ENCODE measurements at regions not wholly inside any gene's neighbourhood (a gene's known extent, or its start where the extent isn't known, plus 50 kb on each side); places are given as distances from the start of the nearest gene placed in this dataset.

DNA sequence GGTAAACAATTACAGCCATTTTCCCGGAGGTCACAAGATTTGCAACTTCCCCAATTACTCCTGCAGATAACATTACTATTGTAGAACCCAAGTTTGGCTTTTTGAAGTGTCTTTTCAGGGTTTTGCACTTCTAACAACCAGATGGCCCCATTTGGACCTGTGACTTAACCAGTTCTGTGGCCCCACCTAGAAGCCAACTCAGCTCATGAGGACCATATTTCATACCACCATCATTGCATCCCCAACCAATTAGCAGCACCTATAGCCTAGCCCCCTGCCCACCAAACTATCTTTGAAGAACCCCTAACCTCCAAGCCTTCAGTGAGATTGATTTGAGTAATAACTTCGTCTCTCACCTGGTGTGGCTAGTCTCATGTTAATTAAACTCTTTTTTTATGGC, 51.3 kb upstream of the WDR11 start:
- no peak for ATAC-seq
- CTCF ChIA-PET, result no interaction called here

DNA sequence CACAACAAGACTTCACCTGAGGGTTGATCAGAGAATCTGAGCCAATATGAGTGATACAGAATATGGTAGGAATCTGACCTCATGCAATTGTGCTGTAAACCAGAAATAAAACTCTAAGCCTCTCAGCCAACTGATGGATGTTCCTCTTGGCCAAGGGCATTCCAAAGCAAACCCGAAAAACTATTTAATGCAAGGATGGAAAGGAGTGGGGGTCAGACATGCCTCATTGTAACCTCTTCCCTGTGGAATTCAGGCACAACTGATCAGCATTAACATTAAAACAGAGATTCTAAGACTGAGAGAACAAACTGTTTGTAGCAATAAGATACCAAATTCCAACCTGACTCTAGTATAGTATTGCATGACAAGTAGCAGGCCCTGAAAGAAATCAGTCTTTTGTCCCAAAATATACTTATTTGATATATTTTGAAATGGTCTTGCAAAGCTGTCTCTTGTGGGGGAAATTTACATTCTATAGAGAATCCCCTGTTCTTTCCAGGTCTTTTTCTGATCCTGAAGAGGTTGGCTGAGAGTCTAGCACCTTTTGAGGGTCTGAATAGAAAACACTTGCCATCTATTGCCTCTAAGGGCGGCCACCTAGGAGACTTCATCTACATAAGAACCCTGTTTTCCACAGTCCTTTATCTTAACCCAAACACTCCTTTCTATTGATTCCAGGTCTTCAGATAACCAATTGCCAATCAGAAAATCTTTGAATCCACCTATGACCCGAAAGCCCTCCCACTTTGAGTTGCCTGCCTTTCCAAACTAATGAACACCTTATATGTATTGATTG, 50.4 kb upstream of the WDR11 start:
- ChIA-PET POLR2A (no interaction called here), CTCF (no interaction called here)
- intact Hi-C loops (cut with micrococcal nuclease), result no loop called here
- TF ChIP-seq, protein P1, sequence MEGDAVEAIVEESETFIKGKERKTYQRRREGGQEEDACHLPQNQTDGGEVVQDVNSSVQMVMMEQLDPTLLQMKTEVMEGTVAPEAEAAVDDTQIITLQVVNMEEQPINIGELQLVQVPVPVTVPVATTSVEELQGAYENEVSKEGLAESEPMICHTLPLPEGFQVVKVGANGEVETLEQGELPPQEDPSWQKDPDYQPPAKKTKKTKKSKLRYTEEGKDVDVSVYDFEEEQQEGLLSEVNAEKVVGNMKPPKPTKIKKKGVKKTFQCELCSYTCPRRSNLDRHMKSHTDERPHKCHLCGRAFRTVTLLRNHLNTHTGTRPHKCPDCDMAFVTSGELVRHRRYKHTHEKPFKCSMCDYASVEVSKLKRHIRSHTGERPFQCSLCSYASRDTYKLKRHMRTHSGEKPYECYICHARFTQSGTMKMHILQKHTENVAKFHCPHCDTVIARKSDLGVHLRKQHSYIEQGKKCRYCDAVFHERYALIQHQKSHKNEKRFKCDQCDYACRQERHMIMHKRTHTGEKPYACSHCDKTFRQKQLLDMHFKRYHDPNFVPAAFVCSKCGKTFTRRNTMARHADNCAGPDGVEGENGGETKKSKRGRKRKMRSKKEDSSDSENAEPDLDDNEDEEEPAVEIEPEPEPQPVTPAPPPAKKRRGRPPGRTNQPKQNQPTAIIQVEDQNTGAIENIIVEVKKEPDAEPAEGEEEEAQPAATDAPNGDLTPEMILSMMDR (IDR thresholded peaks at IDR 0.05), result no peak
- no peaks in the 10 kb centered on the region for H3K9me3 Mint-ChIP-seq
- DNase-seq, result no peak
- peaks cover 3% of the 10 kb centered on the region for H3K27me3 Mint-ChIP-seq
- no peaks in the 10 kb centered on the region for H3K4me1 Mint-ChIP-seq (ENCODE audit: low read depth)
- no peak overlapping the region for H3K27ac Mint-ChIP-seq
- no peaks in the 10 kb centered on the region for H3K36me3 Mint-ChIP-seq (ENCODE audit: low read depth)
- H3K4me3 Mint-ChIP-seq, result no peak overlapping the region
- no peak for ATAC-seq

More for the DNA sequence above, 51.3 kb upstream of the WDR11 start:
- DNase-seq, result no peak
- Mint-ChIP-seq H3K27me3 (peaks cover 3% of the 10 kb centered on the region), H3K36me3 (ENCODE audit: low read depth) (no peaks in the 10 kb centered on the region), H3K27ac (no peak overlapping the region), H3K9me3 (no peaks in the 10 kb centered on the region), H3K4me3 (no peak overlapping the region), H3K4me1 (ENCODE audit: low read depth) (no peaks in the 10 kb centered on the region)
- POLR2A ChIA-PET, result no interaction called here
- TF ChIP-seq, protein P1 (IDR thresholded peaks at IDR 0.05), result no peak
- intact Hi-C loops (cut with micrococcal nuclease), result no loop called here
